Fibroblast of upper back skin (primary cell): ENCODE measurements at regions not wholly inside any gene's neighbourhood (a gene's known extent, or its start where the extent isn't known, plus 50 kb on each side); places are given as distances from the start of the nearest gene placed in this dataset.
"Not testable (repeated sequence)": the region's sequence is repeated elsewhere in the genome, so short reads cannot be mapped to it uniquely, and the experiment has no call there.

Experiments
- DNase-seq: peaks from one replicate; pipeline ENCODE4 v3.0.0-alpha.2; 2013

DNA sequence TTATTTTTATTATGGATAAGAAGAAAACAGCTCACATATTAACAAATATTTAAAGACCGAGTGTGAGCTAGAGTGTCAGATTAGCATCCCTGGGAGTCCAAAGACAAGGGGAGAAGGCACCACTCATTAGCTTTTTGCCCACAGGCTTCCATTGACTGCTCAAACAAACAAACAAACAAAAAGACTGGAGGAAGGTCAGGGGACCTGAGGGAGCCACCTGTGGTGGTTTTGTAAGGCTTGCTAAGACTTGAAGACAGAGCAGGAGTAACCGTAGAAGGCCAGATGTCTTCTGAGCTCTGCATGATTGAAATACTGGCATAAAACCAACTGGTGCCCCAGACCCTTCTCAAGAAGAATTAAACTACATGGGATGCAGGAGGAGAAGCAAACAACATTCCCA is 395.2 kb upstream of the CNTN5 start:
- DNase-seq: no peak

DNA sequence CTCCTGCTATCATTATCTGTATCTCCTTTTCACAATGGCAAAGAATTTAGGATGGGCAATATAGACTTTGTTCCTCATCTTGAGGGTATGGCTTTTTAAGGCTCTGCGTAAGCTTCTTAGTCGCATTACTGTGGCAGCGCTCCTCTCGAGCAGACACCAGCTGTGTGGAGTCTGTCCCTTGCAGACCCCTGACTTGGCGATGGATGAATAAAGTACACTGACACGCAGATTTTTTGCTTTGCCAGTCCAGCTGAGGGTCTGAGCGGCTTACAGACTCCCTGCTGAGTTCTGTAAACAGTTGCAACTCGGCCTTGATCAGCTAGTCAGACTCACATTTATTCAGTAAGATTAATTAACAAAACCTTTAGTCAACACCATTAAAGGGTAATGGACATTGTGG is 390.0 kb upstream of the CNTN5 start:
- DNase-seq: no peak

DNA sequence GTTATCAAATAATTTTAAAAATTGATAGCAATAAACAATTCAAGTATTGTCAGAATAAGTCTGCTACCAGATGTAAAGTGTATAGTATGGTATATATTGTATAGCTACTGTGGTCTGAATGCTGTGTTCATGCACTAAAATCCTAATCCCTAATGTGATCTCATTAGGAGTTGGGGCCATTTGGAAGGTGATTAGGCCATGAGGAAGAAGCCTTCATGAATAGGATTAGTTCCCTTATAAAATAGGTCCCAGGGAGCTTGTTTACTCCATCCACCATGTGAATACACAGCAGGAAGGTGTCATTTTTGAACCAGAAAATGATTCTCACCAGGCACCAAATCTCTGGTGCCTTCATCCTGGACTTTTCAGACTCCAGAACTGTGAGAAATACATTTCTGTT is 363.0 kb upstream of the CNTN5 start:
- no peak for DNase-seq

DNA sequence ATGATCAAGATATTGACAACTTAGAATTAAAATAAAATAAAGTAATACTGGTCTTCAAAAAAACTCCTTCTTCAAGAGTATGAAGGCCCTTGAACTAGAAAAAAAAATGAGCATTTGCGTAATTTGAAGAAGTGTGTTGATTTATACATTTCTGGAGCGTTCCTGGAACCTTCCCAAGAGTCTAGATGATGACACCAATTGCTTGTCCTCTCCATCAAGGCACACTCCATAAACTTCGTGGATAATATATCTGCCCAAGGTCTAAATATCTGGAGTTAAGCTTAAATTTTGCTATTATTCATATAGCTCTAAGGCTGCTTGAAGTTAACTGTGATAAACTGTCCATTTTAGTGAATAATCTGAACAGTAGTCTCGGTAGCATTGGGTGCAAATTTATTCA is 361.3 kb upstream of the CNTN5 start:
- DNase-seq: no peak

DNA sequence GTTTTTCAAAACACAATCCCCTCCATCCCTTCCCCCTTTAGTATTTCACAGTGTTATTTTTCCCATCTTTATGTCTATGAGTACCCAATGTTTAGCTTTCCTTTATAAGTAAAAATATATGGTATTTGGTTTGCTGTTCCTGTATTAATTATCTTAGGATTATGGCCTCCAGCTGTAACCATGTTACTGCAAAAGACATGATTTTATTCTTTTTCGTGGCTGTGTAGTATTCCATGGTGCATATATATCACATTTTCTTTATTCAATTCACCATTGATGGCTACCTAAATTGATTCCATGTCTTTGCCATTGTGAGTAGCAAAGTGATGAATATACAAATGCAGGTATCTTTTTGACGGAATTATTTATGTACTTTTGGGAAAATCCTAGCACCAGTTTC is 346.4 kb upstream of the CNTN5 start:
- DNase-seq: no peak

DNA sequence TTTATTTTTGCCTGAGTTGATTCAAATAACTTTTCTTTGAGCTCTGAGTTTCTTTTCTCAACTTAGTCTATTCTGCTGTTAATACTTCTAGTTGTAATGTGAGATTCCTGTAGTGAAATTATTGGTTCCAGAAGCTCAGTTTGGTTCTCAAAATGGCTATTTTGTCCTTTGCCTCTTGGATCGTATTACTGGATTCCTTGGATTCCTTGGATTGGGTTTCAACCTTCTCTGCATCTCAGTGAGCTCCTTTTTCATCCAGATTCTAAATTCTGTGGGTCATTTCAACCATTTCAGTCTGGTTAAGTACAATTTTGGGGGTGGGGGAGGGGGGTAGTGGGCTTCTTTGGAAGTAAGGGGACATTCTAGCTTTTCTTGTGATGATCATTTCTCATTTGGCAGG is 341.1 kb upstream of the CNTN5 start:
- no peak for DNase-seq

DNA sequence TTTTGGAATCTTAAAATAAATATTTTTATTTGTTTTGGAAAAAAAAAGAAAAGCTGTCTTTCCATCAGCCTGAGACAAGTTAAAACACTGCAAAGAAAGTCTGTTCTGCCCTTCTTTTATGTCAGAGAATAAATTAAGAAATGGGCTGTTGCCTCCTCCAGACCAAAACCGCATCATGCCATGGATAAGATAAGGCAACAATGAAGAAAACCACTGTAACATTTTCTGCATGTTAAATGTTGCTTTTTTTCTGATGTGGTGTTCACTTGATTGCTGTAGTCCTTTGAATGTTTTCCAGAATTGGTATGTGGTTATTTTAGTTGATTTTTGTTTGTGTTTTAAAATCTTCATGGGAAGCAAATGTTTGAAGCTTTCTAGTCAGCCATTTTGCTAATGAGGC is 319.2 kb upstream of the CNTN5 start:
- DNase-seq: no peak

DNA sequence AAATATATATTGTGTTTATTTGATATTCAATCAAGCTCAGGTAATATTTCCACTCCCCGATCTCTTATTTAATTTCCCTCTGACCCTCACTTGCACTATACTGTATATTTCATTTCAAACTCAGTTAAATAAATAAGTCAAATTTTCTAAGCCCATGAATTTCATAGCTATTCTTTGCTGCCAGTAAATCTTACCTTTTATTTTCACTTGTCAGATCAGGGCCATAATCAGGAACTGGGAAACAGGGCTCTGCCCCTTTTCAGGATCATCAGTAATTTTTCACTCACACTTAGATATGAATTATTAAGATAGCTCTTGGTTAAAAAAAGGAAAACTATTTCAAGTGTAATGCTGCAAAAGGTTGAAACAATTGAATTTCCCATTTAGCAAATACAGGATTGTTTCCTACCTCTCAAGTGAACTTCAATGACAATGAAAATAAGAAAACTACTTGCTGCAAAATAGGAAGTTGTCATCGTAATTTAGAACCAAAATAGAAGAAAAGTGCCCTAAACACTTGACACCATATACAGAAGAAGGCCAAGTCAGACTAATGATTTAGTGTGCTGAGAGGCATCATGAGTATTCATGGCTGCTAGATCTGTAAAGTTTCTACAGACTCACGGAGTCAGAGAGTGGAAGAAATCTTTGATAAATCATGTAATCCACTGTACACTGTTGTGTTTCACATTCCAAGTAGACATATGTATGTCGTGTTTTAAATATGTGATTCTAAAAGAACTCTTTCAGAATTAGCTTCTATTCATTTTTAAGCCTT is 316.8 kb upstream of the CNTN5 start:
- DNase-seq: no peak

DNA sequence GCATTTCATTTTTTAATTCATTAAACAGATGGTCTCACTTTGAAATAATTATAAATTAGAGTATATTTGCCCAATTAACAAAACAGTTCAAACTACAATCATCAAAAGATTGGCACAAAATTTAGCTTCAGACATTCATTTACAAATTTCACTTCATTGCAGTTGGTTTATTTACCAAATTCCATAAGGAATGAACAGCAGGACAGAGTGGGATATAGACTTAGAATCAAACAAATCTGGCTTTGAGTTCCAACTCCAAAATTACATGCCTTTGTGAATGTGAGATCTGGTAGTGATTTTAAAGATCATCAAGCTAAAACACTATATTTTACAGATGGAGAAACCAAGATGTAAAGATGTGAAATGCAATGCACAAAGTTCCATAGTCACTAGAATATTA is 310.7 kb upstream of the CNTN5 start:
- no peak for DNase-seq

DNA sequence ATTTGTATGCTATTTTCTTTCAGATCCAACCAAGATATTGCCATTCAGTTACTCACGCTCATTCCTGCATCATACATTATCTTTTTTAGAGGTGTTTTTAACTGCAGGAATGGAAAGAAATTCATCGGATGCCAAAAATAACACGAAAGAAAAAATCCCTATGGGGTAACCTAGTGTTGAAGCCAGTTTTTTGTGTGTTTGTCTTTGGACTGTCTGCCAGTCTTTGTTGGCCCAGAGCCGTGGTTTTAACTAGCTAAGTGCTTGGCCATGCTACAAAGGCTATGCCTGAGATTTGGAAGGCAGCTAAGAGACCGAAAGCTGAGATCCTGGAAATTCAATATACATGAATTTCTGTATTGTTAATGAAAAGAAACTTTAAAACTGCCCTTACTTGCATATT is 309.8 kb upstream of the CNTN5 start:
- peak; percentile 2 for DNase-seq

DNA sequence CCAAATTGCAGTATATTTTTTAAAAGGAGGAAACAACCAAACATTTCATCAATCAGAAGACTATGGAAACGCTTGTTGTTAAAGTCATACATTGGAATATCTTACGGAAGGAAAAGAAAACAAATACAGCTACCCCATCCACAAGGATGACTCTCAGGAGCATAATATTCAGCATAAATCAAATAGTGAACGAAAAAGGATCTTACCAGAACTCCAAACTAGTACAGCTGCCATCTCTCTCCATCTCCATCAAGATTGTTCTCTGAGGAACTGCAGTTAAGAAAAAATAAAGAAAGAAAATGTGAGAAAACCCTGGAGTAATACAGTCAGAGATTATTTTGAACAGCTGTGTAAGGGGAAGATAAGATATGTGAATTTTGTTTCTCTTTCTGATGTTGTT is 299.8 kb upstream of the CNTN5 start:
- no peak for DNase-seq

DNA sequence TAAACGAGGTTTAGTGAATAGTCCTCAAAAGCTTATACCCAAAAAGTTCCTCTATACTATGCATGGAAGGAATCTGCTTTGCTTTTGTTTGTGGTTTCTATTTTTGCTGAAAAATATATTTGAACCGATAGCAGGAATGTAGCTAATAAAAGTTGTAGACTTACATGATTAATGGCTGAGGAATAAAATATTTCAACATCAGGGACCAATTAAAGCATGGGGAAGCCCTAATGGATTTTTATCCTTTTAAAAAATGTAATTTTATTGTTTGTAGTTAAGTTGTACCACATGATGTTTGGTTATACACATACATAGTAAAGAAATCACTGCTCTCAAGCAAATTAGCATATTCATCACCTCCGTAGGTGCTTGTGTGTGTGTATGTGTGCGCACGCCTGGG is 295.3 kb upstream of the CNTN5 start:
- DNase-seq: no peak

DNA sequence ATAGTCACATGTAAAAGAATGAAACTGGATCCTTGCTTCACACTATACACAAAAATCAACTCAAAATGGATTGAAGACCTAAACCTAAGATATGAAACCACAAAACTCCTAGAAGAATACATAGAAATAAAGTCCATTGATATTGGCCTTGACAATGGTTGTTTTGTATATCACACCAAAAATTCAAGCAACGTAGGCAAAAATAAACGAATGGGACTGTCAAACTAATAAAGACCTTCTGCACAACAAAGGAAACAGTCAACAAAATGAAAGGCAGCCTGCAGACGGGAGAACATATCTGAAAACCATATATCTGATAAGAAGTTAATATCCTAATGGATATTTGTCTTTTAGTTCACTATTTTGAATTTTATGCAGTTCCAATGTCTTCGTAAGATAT is 292.3 kb upstream of the CNTN5 start:
- DNase-seq: no peak

DNA sequence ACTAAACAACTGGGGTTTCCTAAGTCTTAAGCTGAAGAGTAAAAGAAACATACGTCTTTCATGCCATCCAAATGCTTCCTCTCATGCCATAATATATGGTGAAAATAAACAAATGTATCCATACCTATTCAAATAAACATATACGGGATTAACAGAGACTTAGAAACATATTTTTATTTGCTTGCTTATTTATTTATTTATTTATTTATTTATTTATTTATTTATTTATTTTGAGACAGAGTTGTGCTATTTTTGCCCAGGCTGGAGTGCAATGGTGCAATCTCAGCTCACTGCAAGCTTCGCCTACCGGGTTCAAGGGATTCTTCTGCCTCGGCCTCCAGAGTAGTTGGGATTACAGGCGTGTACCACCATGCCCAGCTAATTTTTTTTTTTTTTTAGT is 291.6 kb upstream of the CNTN5 start:
- DNase-seq: no peak

DNA sequence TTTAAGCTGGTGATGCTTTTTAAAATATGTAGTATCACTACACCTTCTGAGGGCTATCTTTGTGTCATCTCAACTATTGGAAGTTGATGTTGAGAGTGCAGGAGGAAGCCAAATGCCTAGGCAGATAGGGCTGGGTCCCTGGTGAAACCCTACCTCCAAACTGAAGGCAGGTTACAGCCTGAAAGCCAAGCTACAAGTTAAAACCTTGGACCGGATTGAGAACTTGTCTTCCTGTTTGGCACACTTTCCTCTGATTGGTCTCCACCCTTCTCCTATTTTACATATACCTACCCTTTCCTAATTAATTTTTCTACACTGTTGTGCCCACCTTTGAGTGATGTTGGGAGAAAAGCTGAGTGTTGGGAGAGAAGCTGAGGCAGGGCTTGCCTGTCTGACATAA is 287.8 kb upstream of the CNTN5 start:
- no peak for DNase-seq

DNA sequence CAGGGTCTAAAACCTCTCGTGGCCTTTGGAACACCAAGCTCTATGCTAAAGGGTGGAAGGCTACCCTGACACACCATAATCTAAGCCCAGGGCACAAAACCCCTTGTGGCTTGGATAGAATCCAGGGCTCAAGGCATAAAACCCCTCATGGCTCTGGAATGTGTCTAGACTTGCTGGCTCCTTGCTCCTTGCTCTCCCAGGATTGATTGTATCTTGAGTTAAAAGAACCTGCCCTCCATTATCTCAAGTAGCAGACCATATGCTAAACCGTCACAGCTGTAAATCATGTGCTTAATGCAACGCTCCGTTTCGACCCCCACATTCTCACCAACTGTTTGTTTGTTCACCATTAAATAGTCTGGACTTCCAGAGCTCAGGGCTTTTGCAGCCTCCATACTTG is 287.4 kb upstream of the CNTN5 start:
- DNase-seq: peak; percentile 14

DNA sequence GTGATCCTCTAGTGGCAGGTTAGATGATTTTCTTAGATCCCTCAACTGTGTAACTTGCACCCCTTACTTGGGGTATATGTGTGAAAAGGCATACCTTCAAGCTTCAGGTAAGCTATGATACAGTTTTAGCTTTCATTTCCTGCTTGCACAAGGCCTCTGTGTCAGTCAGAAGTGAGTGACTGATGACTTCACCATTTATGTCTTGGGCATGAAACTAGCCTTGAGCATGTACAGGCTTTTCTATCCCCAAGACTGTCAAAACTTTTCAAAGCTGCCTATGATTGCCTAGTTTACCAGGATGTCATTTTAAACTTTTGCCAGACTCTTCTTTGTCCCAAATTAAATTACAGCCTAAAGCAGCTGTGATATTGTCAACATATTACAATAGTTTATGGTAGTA is 286.1 kb upstream of the CNTN5 start:
- DNase-seq: no peak

DNA sequence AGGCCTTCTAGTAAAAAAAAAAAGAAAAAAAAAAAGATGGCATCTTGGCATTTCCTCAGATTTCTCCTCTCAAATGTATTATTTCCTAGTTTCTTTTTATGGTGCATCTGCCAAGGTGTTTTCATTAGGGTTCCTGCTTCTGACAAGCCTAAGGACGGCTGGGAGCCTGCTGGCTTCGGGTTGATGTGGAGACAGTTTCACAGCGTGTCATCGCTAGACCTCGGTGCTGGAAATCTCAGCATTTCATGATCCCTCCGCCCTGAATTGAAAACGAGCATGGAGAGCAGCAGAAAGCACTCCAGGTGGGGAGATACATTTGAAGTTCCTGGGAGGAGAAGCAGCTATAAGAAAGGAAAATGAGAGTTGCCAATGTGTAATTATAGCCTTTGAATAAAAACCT is 283.9 kb upstream of the CNTN5 start:
- DNase-seq: no peak

DNA sequence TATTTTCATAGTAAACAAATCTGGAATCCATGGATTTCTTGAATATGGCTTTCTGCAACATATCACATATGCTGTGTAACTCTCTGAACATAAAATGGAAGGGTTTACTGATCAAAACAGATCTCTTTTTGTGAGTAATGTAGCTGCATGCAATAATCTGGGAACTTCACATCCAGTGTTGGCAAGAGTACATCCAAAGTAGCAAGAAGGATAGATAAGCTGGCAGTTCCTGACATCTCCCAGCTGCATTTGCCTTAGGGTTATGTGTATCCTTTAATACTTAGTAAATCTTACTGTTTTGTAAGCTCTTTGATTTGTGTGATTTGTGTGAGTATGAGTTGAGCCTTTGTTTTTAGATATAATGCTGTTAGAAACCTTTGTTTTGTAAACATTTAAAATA is 280.4 kb upstream of the CNTN5 start:
- no peak for DNase-seq

DNA sequence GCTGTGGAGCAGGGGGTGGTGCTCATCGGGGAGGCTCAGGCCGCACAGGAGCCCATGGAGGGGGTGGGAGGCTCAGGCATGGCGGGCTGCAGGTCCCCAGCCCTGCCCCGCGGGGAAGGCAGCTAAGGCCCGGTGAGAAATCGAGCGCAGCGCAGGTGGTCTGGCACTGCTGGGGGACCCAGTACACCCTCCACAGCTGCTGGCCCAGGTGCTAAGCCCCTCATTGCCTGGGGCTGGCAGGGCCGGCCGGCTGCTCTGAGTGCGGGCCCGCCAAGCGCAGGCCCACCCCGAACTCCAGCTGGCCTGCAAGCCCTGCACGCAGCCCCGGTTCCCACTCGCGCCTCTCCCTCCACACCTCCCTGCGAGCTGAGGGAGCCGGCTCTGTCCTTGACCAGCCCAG is 257.3 kb upstream of the CNTN5 start:
- DNase-seq: not testable (repeated sequence)

DNA sequence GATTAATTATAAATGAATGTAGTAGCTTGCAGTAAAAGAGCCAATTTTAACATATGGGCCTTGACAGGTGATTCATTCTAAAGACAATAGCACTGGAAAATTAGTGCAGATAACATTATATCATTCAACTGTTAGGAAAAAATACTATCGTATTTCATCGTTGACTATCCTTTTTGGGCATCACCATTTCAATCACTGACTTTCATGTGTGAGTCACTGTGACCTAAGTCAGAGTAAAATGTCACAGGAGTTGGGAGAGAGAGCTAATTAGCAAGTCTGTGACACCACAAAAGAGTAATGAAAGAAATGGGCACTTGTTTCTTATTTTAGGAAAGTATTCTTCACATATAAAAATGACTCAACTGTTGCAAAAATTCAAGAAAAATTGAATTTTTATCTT is 253.8 kb upstream of the CNTN5 start:
- no peak for DNase-seq

DNA sequence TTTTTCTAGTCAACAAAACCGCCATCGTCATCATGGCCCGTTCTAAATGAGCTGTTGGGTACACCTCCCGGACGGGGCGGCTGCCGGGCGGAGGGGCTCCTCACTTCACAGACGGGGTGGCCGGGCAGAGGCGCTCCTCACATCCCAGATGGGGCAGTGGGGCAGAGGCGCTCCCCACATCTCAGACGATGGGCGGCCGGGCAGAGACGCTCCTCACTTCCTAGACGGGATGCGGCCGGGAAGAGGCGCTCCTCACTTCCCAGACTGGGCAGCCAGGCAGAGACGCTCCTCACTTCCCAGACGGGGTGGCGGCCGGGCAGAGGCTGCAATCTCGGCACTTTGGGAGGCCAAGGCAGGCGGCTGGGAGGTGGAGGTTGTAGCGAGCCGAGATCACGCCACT is 250.7 kb upstream of the CNTN5 start:
- DNase-seq: not testable (repeated sequence)

DNA sequence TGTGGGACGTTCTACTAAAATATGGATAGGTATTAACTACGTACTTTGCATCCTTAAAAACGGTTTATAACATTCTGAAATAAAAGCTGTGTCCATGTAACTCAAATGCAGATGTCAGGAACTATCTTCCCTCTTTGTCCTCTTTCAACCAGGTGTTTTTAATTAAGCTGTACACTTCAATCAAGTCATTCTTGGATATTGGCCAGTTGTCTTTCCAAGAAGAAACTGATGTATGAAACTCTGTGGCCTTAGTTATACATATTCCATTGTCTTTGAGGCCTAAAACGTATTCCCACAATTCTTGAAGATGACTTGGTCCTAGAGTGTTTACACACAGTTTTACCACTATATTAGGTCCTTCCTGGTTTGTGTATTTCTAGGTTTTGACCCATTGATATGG is 249.0 kb upstream of the CNTN5 start:
- no peak for DNase-seq

DNA sequence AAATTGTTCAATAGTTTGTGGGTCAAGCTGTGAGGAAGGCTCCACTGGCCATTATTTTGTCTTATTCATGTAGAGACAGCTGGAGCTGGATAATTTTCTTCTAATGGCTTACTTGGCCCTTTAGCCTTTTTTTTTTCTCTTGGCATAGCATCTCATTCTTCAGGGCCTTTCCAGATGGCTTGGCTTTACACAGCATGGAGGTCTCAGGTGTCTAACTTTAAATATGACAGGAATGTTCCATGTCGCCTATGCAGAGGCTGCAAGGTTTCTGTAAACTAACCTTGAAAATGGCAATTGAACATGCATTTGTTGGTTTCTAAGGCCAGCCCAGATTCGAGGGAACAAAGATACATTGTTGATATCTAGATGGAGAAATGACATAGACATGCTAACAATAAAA is 247.9 kb upstream of the CNTN5 start:
- no peak for DNase-seq

DNA sequence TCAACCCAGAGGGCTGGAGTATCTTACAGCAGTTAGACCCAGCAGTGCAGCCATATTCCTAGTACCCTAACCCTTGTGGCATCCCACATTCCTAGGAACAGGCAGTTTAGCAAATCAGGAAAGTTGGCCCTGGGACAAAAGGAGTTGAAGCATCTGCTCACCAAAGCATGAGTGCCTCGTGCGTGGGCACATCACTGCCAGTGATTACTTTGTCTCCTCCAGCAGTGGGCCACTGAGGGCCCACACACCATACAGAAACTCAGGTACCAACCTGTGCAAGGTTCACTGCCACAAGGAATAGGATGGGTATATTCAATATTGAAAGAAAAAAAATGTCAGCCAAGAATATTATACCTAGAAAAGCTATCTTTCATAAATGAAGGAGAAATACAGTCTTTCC is 227.5 kb upstream of the CNTN5 start:
- DNase-seq: no peak

DNA sequence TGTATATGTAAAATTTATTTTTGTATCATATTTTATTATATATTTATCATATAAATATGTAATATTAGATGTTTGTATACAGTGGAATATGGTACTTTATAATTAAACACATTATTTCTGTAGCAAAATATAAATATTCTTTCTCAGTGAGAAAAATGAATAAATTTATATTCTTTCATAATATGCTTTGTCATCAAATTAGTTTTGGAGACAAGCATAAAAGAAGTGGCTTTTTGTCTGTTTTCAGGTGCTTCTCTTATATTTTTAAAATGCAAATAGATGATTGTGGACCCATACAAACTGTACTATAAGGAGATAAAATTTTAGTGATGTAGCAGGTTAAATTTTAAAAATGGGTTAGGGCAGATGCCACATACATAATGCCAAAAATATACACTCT is 222.4 kb upstream of the CNTN5 start:
- no peak for DNase-seq
